OCI-LY1 (cell line): ENCODE measurements at regions not wholly inside any gene's neighbourhood (a gene's known extent, or its start where the extent isn't known, plus 50 kb on each side); places are given as distances from the start of the nearest gene placed in this dataset.

Experiments
- H2AFZ ChIP-seq: fragments of 200-600 bp; sonication (generic), shearing (Covaris generic); 2 replicates; pipeline ENCODE4 v1.6.0; 2014; ENCODE audit warnings: antibody characterized with exemption, mild to moderate bottlenecking, low read length
- H3F3A ChIP-seq: fragments of 200-600 bp; sonication (generic), shearing (Covaris generic); 2 replicates; pipeline ENCODE4 v1.6.0; 2014; ENCODE audit warnings: mild to moderate bottlenecking, antibody characterized with exemption, low read length, moderate library complexity; ENCODE audit not compliant: insufficient read depth
- H3K27ac ChIP-seq: fragments of 200-600 bp; sonication (generic); 2 replicates; pipeline ENCODE4 v1.5.1; 2014; ENCODE audit warnings: low read length, mixed run types, mild to moderate bottlenecking, low read depth; ENCODE audit not compliant: poor library complexity, severe bottlenecking
- H3K27me3 ChIP-seq: fragments of 200-600 bp; sonication (generic); 2 replicates; pipeline ENCODE4 v1.6.0; 2014; ENCODE audit warnings: antibody characterized with exemption, mild to moderate bottlenecking, low read length, moderate library complexity; ENCODE audit not compliant: insufficient read depth
- H3K36me3 ChIP-seq: fragments of 200-600 bp; sonication (generic); 2 replicates; pipeline ENCODE4 v1.6.1; 2014; ENCODE audit warnings: mild to moderate bottlenecking, antibody characterized with exemption, low read length, moderate library complexity, mixed read lengths; ENCODE audit not compliant: insufficient read depth
- H3K4me1 ChIP-seq: fragments of 200-600 bp; sonication (generic); 2 replicates; pipeline ENCODE4 v1.5.1; 2014; ENCODE audit warnings: mild to moderate bottlenecking, low read length, moderate library complexity; ENCODE audit not compliant: insufficient read depth, severe bottlenecking
- H3K4me2 ChIP-seq: fragments of 200-600 bp; sonication (generic), shearing (Covaris generic); 2 replicates; pipeline ENCODE4 v1.6.1; 2014; ENCODE audit warnings: low read length
- H3K4me3 ChIP-seq: fragments of 200-600 bp; sonication (generic); 2 replicates; pipeline ENCODE4 v1.5.1; 2014; ENCODE audit warnings: low read length, low read depth, mild to moderate bottlenecking, mixed read lengths; ENCODE audit not compliant: poor library complexity, severe bottlenecking
- H3K79me2 ChIP-seq: fragments of 200-600 bp; shearing (Covaris generic); 2 replicates; pipeline ENCODE4 v1.6.1; 2016; ENCODE audit warnings: mixed run types, low read length, mixed read lengths; ENCODE audit not compliant: insufficient read depth
- H3K9ac ChIP-seq: fragments of 200-600 bp; sonication (generic), shearing (Covaris generic); 2 replicates; pipeline ENCODE4 v1.6.1; 2014; ENCODE audit warnings: mild to moderate bottlenecking, low read length, mixed read lengths
- H3K9me2 ChIP-seq: fragments of 200-600 bp; sonication (generic), shearing (Covaris generic); 2 replicates; pipeline ENCODE4 v1.6.1; 2014; ENCODE audit warnings: low read depth, mild to moderate bottlenecking, low read length, mixed read lengths
- H3K9me3 ChIP-seq: fragments of 200-600 bp; shearing (Covaris generic); 2 replicates; pipeline ENCODE4 v1.6.1; 2014; ENCODE audit warnings: low read length, mixed read lengths
- H4K20me1 ChIP-seq: fragments of 200-600 bp; sonication (generic), shearing (Covaris generic); 2 replicates; pipeline ENCODE4 v1.6.0; 2016; ENCODE audit warnings: mild to moderate bottlenecking, low read length; ENCODE audit not compliant: insufficient read depth
- EZH2 ChIP-seq: fragments of 200-600 bp; sonication (generic), shearing (Covaris generic); IDR thresholded peaks from 2 replicates; pipeline ENCODE4 v1.8.0; 2017; ENCODE audit warnings: borderline replicate concordance, mixed run types, mild to moderate bottlenecking, antibody characterized with exemption, low read length, moderate library complexity, mixed read lengths
- TF ChIP-seq, protein P1 (sequence below): fragments of 200-600 bp; sonication (generic), shearing (Covaris generic); IDR thresholded peaks from 2 replicates; pipeline ENCODE4 v1.5.1; 2017; ENCODE audit warnings: mild to moderate bottlenecking, antibody characterized with exemption, low read length, moderate library complexity, mixed read lengths

GRCh38 chr14:38504175-38504574, 248.3 kb upstream of the CLEC14A start:
- Histone ChIP-seq H3K4me2 (no peak overlapping the region), H3K9me3 (no peaks in the 10 kb centered on the region), H3K4me1 (no peaks in the 10 kb centered on the region), H3K9ac (no peak overlapping the region), H4K20me1 (no peaks in the 10 kb centered on the region), H3K27ac (no peak overlapping the region), H3K4me3 (no peak overlapping the region), H3K79me2 (no peaks in the 10 kb centered on the region), H3F3A (no peaks in the 10 kb centered on the region), H3K36me3 (no peaks in the 10 kb centered on the region), H2AFZ (no peak overlapping the region), H3K27me3 (no peaks in the 10 kb centered on the region), H3K9me2 (no peaks in the 10 kb centered on the region)
- TF ChIP-seq EZH2, result no peak
- TF ChIP-seq, protein P1, sequence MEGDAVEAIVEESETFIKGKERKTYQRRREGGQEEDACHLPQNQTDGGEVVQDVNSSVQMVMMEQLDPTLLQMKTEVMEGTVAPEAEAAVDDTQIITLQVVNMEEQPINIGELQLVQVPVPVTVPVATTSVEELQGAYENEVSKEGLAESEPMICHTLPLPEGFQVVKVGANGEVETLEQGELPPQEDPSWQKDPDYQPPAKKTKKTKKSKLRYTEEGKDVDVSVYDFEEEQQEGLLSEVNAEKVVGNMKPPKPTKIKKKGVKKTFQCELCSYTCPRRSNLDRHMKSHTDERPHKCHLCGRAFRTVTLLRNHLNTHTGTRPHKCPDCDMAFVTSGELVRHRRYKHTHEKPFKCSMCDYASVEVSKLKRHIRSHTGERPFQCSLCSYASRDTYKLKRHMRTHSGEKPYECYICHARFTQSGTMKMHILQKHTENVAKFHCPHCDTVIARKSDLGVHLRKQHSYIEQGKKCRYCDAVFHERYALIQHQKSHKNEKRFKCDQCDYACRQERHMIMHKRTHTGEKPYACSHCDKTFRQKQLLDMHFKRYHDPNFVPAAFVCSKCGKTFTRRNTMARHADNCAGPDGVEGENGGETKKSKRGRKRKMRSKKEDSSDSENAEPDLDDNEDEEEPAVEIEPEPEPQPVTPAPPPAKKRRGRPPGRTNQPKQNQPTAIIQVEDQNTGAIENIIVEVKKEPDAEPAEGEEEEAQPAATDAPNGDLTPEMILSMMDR, result no peak

DNA sequence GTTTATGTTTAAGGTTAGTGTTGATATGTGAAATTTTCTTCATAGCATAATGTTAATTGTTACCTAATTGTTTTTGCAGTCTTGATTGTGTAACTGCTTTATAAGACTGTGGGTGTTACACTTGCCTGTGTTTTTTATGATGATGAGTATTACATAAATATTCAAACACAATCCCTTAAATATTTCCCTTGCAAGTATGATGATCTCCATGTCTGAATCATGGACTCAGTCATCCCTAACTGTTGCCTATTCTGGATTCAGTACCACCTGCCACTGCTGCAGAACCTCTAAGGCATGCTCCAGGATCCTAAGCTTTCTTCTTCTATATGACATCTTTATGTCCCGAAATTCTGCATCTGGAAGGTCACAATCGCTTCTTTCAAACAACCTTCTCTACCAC, 246.3 kb upstream of the CLEC14A start:
- no peaks in the 10 kb centered on the region for H3K4me1 ChIP-seq
- H3K79me2 ChIP-seq, result no peaks in the 10 kb centered on the region
- no peak for TF ChIP-seq EZH2
- TF ChIP-seq, protein P1, result no peak
- no peaks in the 10 kb centered on the region for H4K20me1 ChIP-seq
- no peaks in the 10 kb centered on the region for H3K9me2 ChIP-seq
- H3K4me2 ChIP-seq, result no peak overlapping the region
- H3K9ac ChIP-seq, result no peak overlapping the region
- H3K27ac ChIP-seq, result no peak overlapping the region
- no peaks in the 10 kb centered on the region for H3K27me3 ChIP-seq
- H3K4me3 ChIP-seq, result no peak overlapping the region
- H2AFZ ChIP-seq, result no peak overlapping the region
- H3K36me3 ChIP-seq, result no peaks in the 10 kb centered on the region
- no peaks in the 10 kb centered on the region for H3K9me3 ChIP-seq
- no peaks in the 10 kb centered on the region for H3F3A ChIP-seq

GRCh38 chr14:38500125-38500524, 244.2 kb upstream of the CLEC14A start:
- Histone ChIP-seq H4K20me1 (no peaks in the 10 kb centered on the region), H3K9me2 (no peaks in the 10 kb centered on the region), H3K79me2 (no peaks in the 10 kb centered on the region), H3K9me3 (no peaks in the 10 kb centered on the region), H3F3A (no peaks in the 10 kb centered on the region), H3K4me2 (no peak overlapping the region), H3K4me3 (no peak overlapping the region), H3K27ac (no peak overlapping the region), H3K4me1 (no peaks in the 10 kb centered on the region), H3K9ac (no peak overlapping the region), H3K27me3 (no peaks in the 10 kb centered on the region), H2AFZ (no peak overlapping the region), H3K36me3 (no peaks in the 10 kb centered on the region)
- no peak for TF ChIP-seq EZH2
- TF ChIP-seq, protein P1, result no peak
